IMR-90 (cell line): ENCODE measurements at regions not wholly inside any gene's neighbourhood (a gene's known extent, or its start where the extent isn't known, plus 50 kb on each side); places are given as distances from the start of the nearest gene placed in this dataset.

Experiments used
- ATAC-seq: fragments of 200-7000 bp; cut with Tn5 transposase; 2 replicates; pipeline ENCODE4 v1.9.1; 2020; ENCODE audit warnings: low read depth, mild to moderate bottlenecking, moderate library complexity
- BruUV-seq: library from RNA; stranded (reverse); fragments of 400-500 nt; replicated peaks from 2 replicates; lab custom pipeline; 2021; lab: Mats Ljungman, UMichigan
- CTCF ChIA-PET: fragments of 300-600 bp; formaldehyde crosslinking; extraction: SDS; loops from one replicate; lab custom pipeline; 2021; ENCODE audit warnings: antibody characterized with exemption; lab: Yijun Ruan, JAX
- POLR2A ChIA-PET: fragments of 300-600 bp; sonication (Branson Sonifier 250); formaldehyde crosslinking; loops from one replicate; lab custom pipeline; 2022; ENCODE audit warnings: antibody characterized with exemption; ENCODE audit not compliant: unreplicated experiment; lab: Charles Lee
- DNase-seq: peaks from one replicate; pipeline ENCODE4 v3.0.0; 2013
- H2AFZ ChIP-seq: replicated peaks from 2 replicates; pipeline ENCODE3; 2013; ENCODE audit warnings: low read length, mild to moderate bottlenecking; ENCODE audit not compliant: poor library complexity
- H2AK5ac ChIP-seq: 2 replicates; pipeline ENCODE4 v1.6.1; 2013; ENCODE audit warnings: low read depth, low read length, inconsistent platforms
- H2AK9ac ChIP-seq: replicated peaks from 2 replicates; pipeline ENCODE3; 2013; ENCODE audit warnings: mild to moderate bottlenecking, low read depth, low read length, moderate library complexity; ENCODE audit not compliant: poor library complexity
- H2BK120ac ChIP-seq: 2 replicates; pipeline ENCODE4 v1.6.1; 2013; ENCODE audit warnings: low read depth, low read length, inconsistent platforms
- H2BK15ac ChIP-seq: 3 replicates; pipeline ENCODE4 v1.6.1; 2013; ENCODE audit warnings: low read depth, low read length, inconsistent platforms
- H2BK20ac ChIP-seq: 2 replicates; pipeline ENCODE4 v1.6.1; 2013; ENCODE audit warnings: low read depth, mild to moderate bottlenecking, inconsistent platforms, low read length, moderate library complexity
- H2BK5ac ChIP-seq: 2 replicates; pipeline ENCODE4 v1.6.1; 2013; ENCODE audit warnings: mild to moderate bottlenecking, low read depth, low read length, inconsistent platforms; ENCODE audit not compliant: poor library complexity, severe bottlenecking
- H3K14ac ChIP-seq: replicated peaks from 2 replicates; pipeline ENCODE4 v1.6.1; 2013; ENCODE audit warnings: low read depth, low read length, inconsistent platforms
- H3K18ac ChIP-seq: 2 replicates; pipeline ENCODE4 v1.6.1; 2013; ENCODE audit warnings: low read depth, low read length, control low read depth
- H3K23ac ChIP-seq: 2 replicates; pipeline ENCODE4 v1.6.1; 2013; ENCODE audit warnings: low read depth, low read length, inconsistent platforms
- H3K27ac ChIP-seq: 2 replicates; pipeline ENCODE4 v1.5.1; 2013; ENCODE audit warnings: mild to moderate bottlenecking, control low read depth, low read length; ENCODE audit not compliant: insufficient read depth
- H3K27me3 ChIP-seq: 2 replicates; pipeline ENCODE4 v1.6.1; 2013; ENCODE audit warnings: low read length; ENCODE audit not compliant: control insufficient read depth, insufficient read depth
- H3K36me3 ChIP-seq: 2 replicates; pipeline ENCODE4 v1.6.1; 2013; ENCODE audit warnings: low read length, mixed read lengths; ENCODE audit not compliant: control insufficient read depth, insufficient read depth
- H3K4ac ChIP-seq: 2 replicates; pipeline ENCODE4 v1.6.1; 2013; ENCODE audit warnings: low read depth, low read length, inconsistent platforms
- H3K4me1 ChIP-seq: 2 replicates; pipeline ENCODE4 v1.6.1; 2013; ENCODE audit warnings: low read length, mixed read lengths; ENCODE audit not compliant: control insufficient read depth, insufficient read depth
- H3K4me2 ChIP-seq: 2 replicates; pipeline ENCODE4 v1.6.1; 2013; ENCODE audit warnings: low read depth, mild to moderate bottlenecking, control low read depth, low read length, moderate library complexity
- H3K4me3 ChIP-seq: 2 replicates; pipeline ENCODE4 v1.5.1; 2013; ENCODE audit warnings: low read depth, mild to moderate bottlenecking, control low read depth, low read length, moderate library complexity; ENCODE audit not compliant: insufficient read depth
- H3K56ac ChIP-seq: 2 replicates; pipeline ENCODE4 v1.6.1; 2013; ENCODE audit warnings: low read length, inconsistent platforms; ENCODE audit not compliant: insufficient read depth; ENCODE audit errors: extremely low read depth
- H3K79me1 ChIP-seq, 2 experiments: 2 replicates each; pipeline ENCODE4 v1.6.1; 2013; ENCODE audit warnings: low read length in 2 of 2, inconsistent platforms in 1 of 2, low read depth in 1 of 2
- H3K9ac ChIP-seq: 2 replicates; pipeline ENCODE4 v1.6.1; 2013; ENCODE audit warnings: low read depth, low read length, control low read depth
- H3K9me1 ChIP-seq: 2 replicates; pipeline ENCODE4 v1.6.1; 2013; ENCODE audit warnings: low read length, inconsistent platforms; ENCODE audit not compliant: insufficient read depth
- H3K9me3 ChIP-seq: 2 replicates; pipeline ENCODE4 v1.6.1; 2013; ENCODE audit warnings: low read length; ENCODE audit not compliant: control insufficient read depth, insufficient read depth
- H4K20me1 ChIP-seq: 2 replicates; pipeline ENCODE4 v1.6.1; 2013; ENCODE audit warnings: low read length, inconsistent platforms; ENCODE audit not compliant: insufficient read depth
- H4K5ac ChIP-seq: 2 replicates; pipeline ENCODE4 v1.6.1; 2013; ENCODE audit warnings: mild to moderate bottlenecking, low read depth, low read length, control low read depth
- H4K8ac ChIP-seq, 2 experiments: 2 replicates each; pipeline ENCODE4 v1.6.1; 2013; ENCODE audit warnings: low read depth in 2 of 2, low read length in 2 of 2, control low read depth in 1 of 2, inconsistent platforms in 1 of 2
- H4K91ac ChIP-seq: 2 replicates; pipeline ENCODE4 v1.6.1; 2013; ENCODE audit warnings: low read depth, low read length, inconsistent platforms; ENCODE audit not compliant: insufficient read depth
- FOS ChIP-seq: fragments of 150-350 bp; IDR thresholded peaks from 2 replicates; pipeline ENCODE4 v1.6.1; 2016; ENCODE audit warnings: low read depth, low read length
- NFE2L2 ChIP-seq: fragments of 150-350 bp; IDR thresholded peaks from 2 replicates; pipeline ENCODE4 v1.6.1; 2016; ENCODE audit warnings: low read depth, mild to moderate bottlenecking, low read length
- RCOR1 ChIP-seq: IDR thresholded peaks from 2 replicates; pipeline ENCODE4 v1.6.1; 2012; ENCODE audit warnings: mild to moderate bottlenecking, low read length, improper control_type of control experiment; ENCODE audit not compliant: insufficient replicate concordance
- RFX5 ChIP-seq: IDR thresholded peaks from 2 replicates; pipeline ENCODE4 v1.8.0; 2012; ENCODE audit warnings: low read depth, mild to moderate bottlenecking, low read length, moderate library complexity
- SMC3 ChIP-seq: fragments of 150-350 bp; IDR thresholded peaks from 2 replicates; pipeline ENCODE4 v1.6.1; 2016; ENCODE audit warnings: low read depth, mild to moderate bottlenecking, antibody characterized with exemption, low read length, moderate library complexity
- WGBS, 2 experiments: methylation state at CpG; one replicate each; pipeline versions ENCODE4 v1.1.5 to v1.1.7; 2013; ENCODE audit warnings: missing lambda C conversion rate in 2 of 2; ENCODE audit not compliant: insufficient read length in 1 of 2; ENCODE audit errors: extremely low coverage in 2 of 2; 5-methylcytosine and 5-hydroxymethylcytosine counted together
- dilution Hi-C: fragments of 300-500 bp; cut with HindIII; formaldehyde crosslinking; loops from one replicate; pipeline ENCODE4 v1.14.3; 2018; ENCODE audit warnings: low sequenced_read_pairs; ENCODE audit not compliant: unreplicated experiment
- in situ Hi-C: fragments of 300-500 bp; cut with MboI; formaldehyde crosslinking; loops from 3 replicates; pipeline ENCODE4 v1.14.3; 2019; ENCODE audit warnings: low sequenced_read_pairs, inconsistent platforms, mixed read lengths
- intact Hi-C: fragments of 100-400 bp; cut with micrococcal nuclease; formaldehyde crosslinking; loops from 2 replicates; pipeline ENCODE4 v1.10.0; 2022

GRCh38 chr3:26422415-26422814, 200.2 kb upstream of the LRRC3B start:
- no CpG with 5 or more reads among the region's 2 CpGs for WGBS, 2 experiments
- H4K8ac ChIP-seq: no peak overlapping the region
- in situ Hi-C loops (no loop called here), intact Hi-C loops (no loop called here), dilution Hi-C loops (no loop called here)
- BruUV-seq: no TSS peak
- no peak overlapping the region for H3K4me3 ChIP-seq
- DNase-seq (no peak), ATAC-seq (no peak)
- H3K9me1 ChIP-seq: no peaks in the 10 kb centered on the region
- no peaks in the 10 kb centered on the region for H3K27me3 ChIP-seq
- no peak overlapping the region for H2BK15ac ChIP-seq
- no peaks in the 10 kb centered on the region for H4K20me1 ChIP-seq
- no peak overlapping the region for H3K56ac ChIP-seq
- no peak overlapping the region for H2AK5ac ChIP-seq
- H3K36me3 ChIP-seq: no peaks in the 10 kb centered on the region
- POLR2A ChIA-PET: no interaction called here
- no peak overlapping the region for H4K5ac ChIP-seq
- H3K9me3 ChIP-seq: 0 out of 2 replicates have a peak, but pooled peaks cover 2% of the 10 kb centered on the region
- H2BK120ac ChIP-seq: no peak overlapping the region
- no peak overlapping the region for H3K18ac ChIP-seq
- no peak overlapping the region for H3K9ac ChIP-seq
- TF ChIP-seq FOS: no peak
- TF ChIP-seq SMC3: no peak
- no peak for TF ChIP-seq RFX5
- TF ChIP-seq NFE2L2: no peak
- TF ChIP-seq RCOR1: no peak
- H3K23ac ChIP-seq: no peak overlapping the region
- no peak overlapping the region for H3K27ac ChIP-seq
- H3K4ac ChIP-seq: no peak overlapping the region
- no peak overlapping the region for H3K14ac ChIP-seq
- H2BK20ac ChIP-seq: no peak overlapping the region
- no peaks in the 10 kb centered on the region for H3K79me1 ChIP-seq
- H4K91ac ChIP-seq: no peak overlapping the region
- H2BK5ac ChIP-seq: no peak overlapping the region
- no peaks in the 10 kb centered on the region for H3K4me1 ChIP-seq
- H3K4me2 ChIP-seq: no peak overlapping the region
- CTCF ChIA-PET: no interaction called here
- no peak overlapping the region for H2AFZ ChIP-seq
- no peak overlapping the region for H2AK9ac ChIP-seq
